Fibroblast of villous mesenchyme (primary cell): ENCODE measurements at regions not wholly inside any gene's neighbourhood (a gene's known extent, or its start where the extent isn't known, plus 50 kb on each side); places are given as distances from the start of the nearest gene placed in this dataset.

Source experiments
- DNase-seq: peaks from one replicate; pipeline ENCODE4 v3.0.0-alpha.2; 2010; ENCODE audit warnings: low read depth
- H3K4me3 ChIP-seq: 2 replicates; pipeline ENCODE4 v1.5.1; 2011; ENCODE audit warnings: low read depth, mild to moderate bottlenecking, low read length
- TF ChIP-seq, protein P1 (sequence below): IDR thresholded peaks from 2 replicates; pipeline ENCODE4 v1.5.1; 2012; ENCODE audit warnings: low read depth, mild to moderate bottlenecking, low read length; ENCODE audit not compliant: insufficient read depth

DNA sequence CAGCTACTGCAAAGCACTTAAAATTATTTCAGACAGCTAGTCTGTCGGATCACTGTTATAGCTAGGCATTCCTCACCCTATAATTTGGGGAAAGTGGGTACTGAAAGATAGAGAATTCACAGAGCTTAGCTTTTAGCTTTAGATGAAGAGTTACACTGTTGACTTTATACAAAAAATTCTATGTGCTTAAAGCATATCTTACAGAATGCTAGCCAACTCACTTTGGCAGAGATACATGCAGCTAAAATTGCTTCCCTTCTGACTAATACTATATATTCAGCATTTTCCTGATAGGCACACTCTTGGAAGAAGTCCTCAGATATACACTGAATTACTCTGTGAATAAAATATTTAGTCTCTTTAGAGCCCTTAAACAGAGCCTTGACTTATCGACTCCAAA lies 353.5 kb upstream of the STEAP1 start:
- H3K4me3 ChIP-seq, result no peak overlapping the region
- DNase-seq, result no peak
- TF ChIP-seq, protein P1, sequence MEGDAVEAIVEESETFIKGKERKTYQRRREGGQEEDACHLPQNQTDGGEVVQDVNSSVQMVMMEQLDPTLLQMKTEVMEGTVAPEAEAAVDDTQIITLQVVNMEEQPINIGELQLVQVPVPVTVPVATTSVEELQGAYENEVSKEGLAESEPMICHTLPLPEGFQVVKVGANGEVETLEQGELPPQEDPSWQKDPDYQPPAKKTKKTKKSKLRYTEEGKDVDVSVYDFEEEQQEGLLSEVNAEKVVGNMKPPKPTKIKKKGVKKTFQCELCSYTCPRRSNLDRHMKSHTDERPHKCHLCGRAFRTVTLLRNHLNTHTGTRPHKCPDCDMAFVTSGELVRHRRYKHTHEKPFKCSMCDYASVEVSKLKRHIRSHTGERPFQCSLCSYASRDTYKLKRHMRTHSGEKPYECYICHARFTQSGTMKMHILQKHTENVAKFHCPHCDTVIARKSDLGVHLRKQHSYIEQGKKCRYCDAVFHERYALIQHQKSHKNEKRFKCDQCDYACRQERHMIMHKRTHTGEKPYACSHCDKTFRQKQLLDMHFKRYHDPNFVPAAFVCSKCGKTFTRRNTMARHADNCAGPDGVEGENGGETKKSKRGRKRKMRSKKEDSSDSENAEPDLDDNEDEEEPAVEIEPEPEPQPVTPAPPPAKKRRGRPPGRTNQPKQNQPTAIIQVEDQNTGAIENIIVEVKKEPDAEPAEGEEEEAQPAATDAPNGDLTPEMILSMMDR, result no peak

DNA sequence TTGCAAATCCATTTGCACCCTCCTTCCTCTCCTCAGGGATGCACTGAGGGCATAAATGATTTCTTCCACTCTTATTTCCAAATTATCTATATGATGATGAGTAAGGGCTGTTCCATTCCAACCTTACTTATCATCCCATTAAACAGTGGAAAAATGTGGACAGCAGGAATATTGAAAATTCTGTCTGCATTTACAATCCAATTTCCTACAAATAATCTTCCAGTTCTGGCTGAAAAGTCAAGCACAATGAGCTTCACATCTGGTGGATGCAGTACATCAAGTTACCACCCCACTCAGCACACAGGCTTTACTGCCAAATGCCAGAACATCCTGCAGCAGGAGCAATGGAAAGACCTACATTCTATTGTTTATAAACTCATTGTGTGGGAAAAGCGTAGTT lies 345.0 kb upstream of the STEAP1 start:
- TF ChIP-seq, protein P1, result no peak
- no peak overlapping the region for H3K4me3 ChIP-seq
- no peak for DNase-seq

DNA sequence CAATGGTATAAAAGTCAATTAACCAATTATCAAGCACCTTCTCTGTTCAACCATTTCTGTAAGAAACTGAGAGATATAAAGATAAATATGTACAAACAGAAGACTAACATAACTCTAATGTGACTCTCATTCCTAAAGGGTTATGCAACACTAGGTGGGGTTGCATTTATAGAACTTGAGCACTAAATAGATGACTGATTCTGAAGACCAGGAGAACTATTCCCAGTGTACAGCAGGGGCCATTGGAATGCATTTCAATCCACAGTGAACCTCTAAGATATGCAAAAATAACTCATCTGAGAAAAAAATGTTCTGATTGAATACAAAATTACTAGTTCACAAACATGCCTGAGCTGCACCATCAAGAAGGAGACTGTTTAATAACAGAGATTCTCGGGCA lies 341.2 kb upstream of the STEAP1 start:
- no peak overlapping the region for H3K4me3 ChIP-seq
- no peak for DNase-seq

DNA sequence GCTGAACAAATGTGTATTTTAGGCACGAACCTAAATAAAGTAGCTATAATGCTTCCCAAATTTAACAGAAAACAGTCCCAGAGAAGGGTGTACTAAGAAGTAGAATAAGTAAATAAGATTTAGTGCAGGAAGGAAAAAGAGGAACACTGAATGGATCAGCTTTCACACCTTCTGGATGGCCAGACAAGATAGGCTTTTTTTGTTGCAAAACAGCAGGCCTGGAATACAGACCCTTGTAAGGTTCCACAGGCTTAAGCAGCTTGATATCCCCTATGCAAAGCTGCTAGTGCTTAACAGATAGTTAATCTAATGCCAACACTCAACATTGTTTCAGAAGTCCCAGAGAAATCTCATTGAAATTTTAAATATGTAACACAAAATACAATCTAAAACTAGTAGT lies 328.1 kb upstream of the STEAP1 start:
- DNase-seq, result no peak
- no peak overlapping the region for H3K4me3 ChIP-seq
- TF ChIP-seq, protein P1, result no peak

More for the DNA sequence above, 341.2 kb upstream of the STEAP1 start:
- TF ChIP-seq, protein P1, result no peak

DNA sequence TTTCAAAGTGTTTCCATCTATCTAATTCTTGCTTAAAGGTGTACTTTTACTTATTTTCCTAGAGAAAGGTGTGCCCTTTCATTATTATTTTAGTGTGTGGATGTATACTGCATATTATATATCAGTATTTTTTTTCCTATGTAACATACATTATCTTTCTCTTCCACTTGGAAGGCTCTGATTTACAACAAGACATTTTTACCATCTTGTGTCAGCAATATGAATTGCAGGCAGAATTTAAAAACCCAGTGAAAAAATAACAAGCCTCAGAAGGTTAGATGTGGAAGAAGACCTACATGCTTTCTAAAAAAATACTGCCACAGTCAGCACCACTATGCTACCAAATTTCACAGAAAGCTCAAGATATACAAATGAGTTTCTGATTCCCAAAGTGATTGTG lies 327.7 kb upstream of the STEAP1 start:
- H3K4me3 ChIP-seq, result no peak overlapping the region
- DNase-seq, result no peak
- TF ChIP-seq, protein P1, result no peak

DNA sequence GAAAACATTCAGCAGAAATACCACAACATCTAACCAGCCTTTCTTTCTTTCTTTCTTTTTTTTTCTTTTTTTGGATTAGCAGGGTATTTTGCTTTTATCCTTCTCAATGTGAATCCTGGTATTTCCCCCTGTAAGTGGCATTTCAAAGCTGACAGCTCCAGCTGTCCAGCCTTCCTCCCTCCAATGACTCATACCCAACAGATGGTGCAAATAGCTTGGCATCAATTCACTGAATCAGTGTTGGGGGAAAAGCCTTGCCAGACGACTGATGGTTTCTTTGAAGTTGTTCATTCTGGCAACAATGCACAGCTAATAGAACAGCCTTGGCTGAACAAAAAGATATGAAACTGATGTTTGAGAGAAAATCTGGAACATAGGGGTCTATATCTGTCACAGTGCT lies 316.8 kb upstream of the STEAP1 start:
- TF ChIP-seq, protein P1, result no peak
- H3K4me3 ChIP-seq, result no peak overlapping the region
- DNase-seq, result no peak

DNA sequence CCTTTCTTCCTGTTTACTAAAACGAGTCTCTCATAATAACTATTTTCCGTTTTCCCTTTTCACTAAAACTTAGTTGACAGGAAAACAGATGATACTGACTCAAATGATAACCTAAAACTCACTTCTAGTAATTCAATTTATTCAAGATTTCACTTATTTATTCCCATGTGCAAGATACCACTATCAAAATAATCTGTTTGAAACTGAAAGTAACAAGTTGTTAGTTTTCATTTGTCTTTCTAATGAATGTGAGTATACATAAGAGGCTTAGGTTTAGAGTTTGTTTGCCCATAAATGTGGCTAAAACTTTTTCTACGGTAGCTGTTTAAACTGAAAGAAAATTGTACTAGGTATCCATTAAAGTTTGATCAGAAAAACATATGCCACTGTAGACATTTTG lies 314.9 kb upstream of the STEAP1 start:
- TF ChIP-seq, protein P1, result no peak
- no peak overlapping the region for H3K4me3 ChIP-seq
- DNase-seq, result no peak
